WTC11 (cell line): ENCODE measurements at regions not wholly inside any gene's neighbourhood (a gene's known extent, or its start where the extent isn't known, plus 50 kb on each side); places are given as distances from the start of the nearest gene placed in this dataset.

Experiments used
- ATAC-seq: fragments of 200-7000 bp; cut with Tn5 transposase; 2 replicates; pipeline ENCODE4 v1.10.0; 2021; ENCODE audit warnings: mild to moderate bottlenecking, moderate library complexity
- CTCF ChIA-PET: fragments of 300-600 bp; sonication (Branson Sonifier 250); formaldehyde crosslinking; loops from one replicate; lab custom pipeline; 2021; ENCODE audit warnings: antibody characterized with exemption; lab: Charles Lee
- POLR2A ChIA-PET: fragments of 350-600 bp; sonication (Branson Sonifier 250); formaldehyde crosslinking; loops from one replicate; lab custom pipeline; 2021; ENCODE audit warnings: antibody characterized with exemption; lab: Charles Lee
- DNase-seq: peaks from one replicate; pipeline ENCODE4 v3.0.0; 2021; ENCODE audit warnings: low spot score
- H3K27ac Mint-ChIP-seq: 2 replicates; pipeline ENCODE4 v1.8.0; 2021; ENCODE audit warnings: mixed read lengths
- H3K27me3 Mint-ChIP-seq: 2 replicates; pipeline ENCODE4 v1.8.0; 2021; ENCODE audit warnings: low read depth, mild to moderate bottlenecking, moderate library complexity, mixed read lengths
- H3K36me3 Mint-ChIP-seq: 2 replicates; pipeline ENCODE4 v1.8.0; 2021; ENCODE audit warnings: mixed read lengths
- H3K4me1 Mint-ChIP-seq: 2 replicates; pipeline ENCODE4 v1.8.0; 2022; ENCODE audit warnings: mixed read lengths
- H3K4me3 Mint-ChIP-seq: 2 replicates; pipeline ENCODE4 v1.8.0; 2021; ENCODE audit warnings: mild to moderate bottlenecking, moderate library complexity, mixed read lengths
- H3K9me3 Mint-ChIP-seq: 2 replicates; pipeline ENCODE4 v1.8.0; 2021; ENCODE audit warnings: mixed read lengths
- CREM ChIP-seq: sonication (generic); formaldehyde crosslinking; IDR thresholded peaks from 2 replicates; pipeline ENCODE4 v1.8.1; 2022; ENCODE audit warnings: mild to moderate bottlenecking, missing genetic modification reagents, moderate library complexity
- ELF4 ChIP-seq: sonication (generic); formaldehyde crosslinking; IDR thresholded peaks from 2 replicates; pipeline ENCODE4 v1.8.1; 2022; ENCODE audit warnings: low read depth, mild to moderate bottlenecking, moderate library complexity, missing genetic modification reagents
- EMX1 ChIP-seq: fragments of 250-450 bp; sonication (Bioruptor Pico); IDR thresholded peaks from 2 replicates; pipeline ENCODE4 v1.8.0; 2021; ENCODE audit warnings: mild to moderate bottlenecking
- ETV6 ChIP-seq: sonication (generic); formaldehyde crosslinking; IDR thresholded peaks from 2 replicates; pipeline ENCODE4 v1.8.1; 2022; ENCODE audit warnings: mild to moderate bottlenecking, missing genetic modification reagents
- GABPB1 ChIP-seq: sonication (generic); formaldehyde crosslinking; IDR thresholded peaks from 2 replicates; pipeline ENCODE4 v1.8.1; 2023; ENCODE audit warnings: mild to moderate bottlenecking, missing genetic modification reagents
- IRF2 ChIP-seq: sonication (generic); formaldehyde crosslinking; IDR thresholded peaks from 2 replicates; pipeline ENCODE4 v1.8.0; 2022; ENCODE audit warnings: low read depth, missing genetic modification reagents, borderline replicate concordance
- MXD4 ChIP-seq: fragments of 250-450 bp; sonication (Bioruptor Pico); IDR thresholded peaks from 2 replicates; pipeline ENCODE4 v1.8.0; 2021; ENCODE audit warnings: mild to moderate bottlenecking, moderate library complexity, borderline replicate concordance
- SP1 ChIP-seq: sonication (generic); formaldehyde crosslinking; conservative IDR thresholded peaks from 2 replicates; pipeline ENCODE4 v1.8.1; 2022; ENCODE audit warnings: missing genetic modification reagents
- TEAD1 ChIP-seq: sonication (generic); formaldehyde crosslinking; IDR thresholded peaks from 2 replicates; pipeline ENCODE4 v1.8.0; 2022; ENCODE audit warnings: mild to moderate bottlenecking, missing genetic modification reagents
- ZNF396 ChIP-seq: fragments of 250-450 bp; sonication (Bioruptor Pico); IDR thresholded peaks from 2 replicates; pipeline ENCODE4 v1.8.0; 2021; ENCODE audit warnings: mild to moderate bottlenecking, moderate library complexity, borderline replicate concordance
- ZNF671 ChIP-seq: fragments of 250-450 bp; sonication (Bioruptor Pico); IDR thresholded peaks from 2 replicates; pipeline ENCODE4 v1.8.0; 2021; ENCODE audit warnings: mild to moderate bottlenecking
- TF ChIP-seq, protein P1 (sequence below): sonication (generic); formaldehyde crosslinking; IDR thresholded peaks from 2 replicates; pipeline ENCODE4 v1.8.1; 2023; ENCODE audit warnings: mild to moderate bottlenecking, missing genetic modification reagents
- TF ChIP-seq, protein P2 (sequence below): sonication (generic); formaldehyde crosslinking; IDR thresholded peaks from 2 replicates; pipeline ENCODE4 v1.8.0; 2022; ENCODE audit warnings: mild to moderate bottlenecking, missing genetic modification reagents
- TF ChIP-seq, protein P3 (sequence below): fragments of 250-450 bp; sonication (Bioruptor Pico); IDR thresholded peaks from 2 replicates; pipeline ENCODE4 v1.9.0; 2021; ENCODE audit warnings: mild to moderate bottlenecking, borderline replicate concordance
- TF ChIP-seq, protein P4 (sequence below): fragments of 250-450 bp; sonication (Bioruptor Pico); IDR thresholded peaks from 2 replicates; pipeline ENCODE4 v2.1.2; 2022; ENCODE audit warnings: mild to moderate bottlenecking, moderate library complexity
- TF ChIP-seq, protein P5 (sequence below): sonication (generic); formaldehyde crosslinking; IDR thresholded peaks from 2 replicates; pipeline ENCODE4 v1.8.0; 2022; ENCODE audit warnings: mild to moderate bottlenecking, missing genetic modification reagents
- TF ChIP-seq, protein P6 (sequence below): sonication (generic); formaldehyde crosslinking; conservative IDR thresholded peaks from 2 replicates; pipeline ENCODE4 v1.8.1; 2023; ENCODE audit warnings: mild to moderate bottlenecking, low read depth, missing genetic modification reagents, moderate library complexity
- TF ChIP-seq, protein P7 (sequence below): sonication (generic); formaldehyde crosslinking; IDR thresholded peaks from 2 replicates; pipeline ENCODE4 v1.8.0; 2023; ENCODE audit warnings: mild to moderate bottlenecking, missing genetic modification reagents
- TF ChIP-seq, protein P8 (sequence below): sonication (generic); formaldehyde crosslinking; IDR thresholded peaks from 2 replicates; pipeline ENCODE4 v1.8.1; 2022; ENCODE audit warnings: low read depth, missing genetic modification reagents, borderline replicate concordance

DNA sequence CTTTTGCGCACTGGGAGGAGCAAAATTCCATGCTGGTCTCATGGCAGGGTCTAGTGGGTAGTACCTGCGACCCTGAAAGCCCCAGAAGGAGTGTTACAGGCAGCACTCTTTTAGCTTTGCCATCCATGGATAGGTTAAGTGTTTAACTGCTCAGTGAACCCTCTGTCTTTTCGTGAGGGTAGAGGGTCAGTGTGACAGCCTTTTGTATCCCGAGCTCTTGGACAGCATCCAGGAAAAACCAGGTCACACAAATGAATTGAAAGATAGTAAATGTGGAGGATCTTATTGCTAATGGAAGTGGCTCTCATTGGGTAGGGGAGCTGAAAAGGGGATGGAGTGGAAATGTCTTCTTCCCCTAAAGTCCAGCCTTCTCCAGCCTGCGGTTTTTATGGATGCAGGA is 57.8 kb upstream of the CCDC112 start:
- H3K36me3 Mint-ChIP-seq, result peaks cover 9% of the 10 kb centered on the region
- CTCF ChIA-PET, result no interaction called here
- peaks cover 32% of the 10 kb centered on the region for H3K9me3 Mint-ChIP-seq
- H3K27me3 Mint-ChIP-seq, result no peaks in the 10 kb centered on the region
- DNase-seq, result no peak
- H3K27ac Mint-ChIP-seq, result no peak overlapping the region
- no peak overlapping the region for H3K4me3 Mint-ChIP-seq
- POLR2A ChIA-PET, result no interaction called here
- ATAC-seq, result no peak
- TF ChIP-seq, protein P1, sequence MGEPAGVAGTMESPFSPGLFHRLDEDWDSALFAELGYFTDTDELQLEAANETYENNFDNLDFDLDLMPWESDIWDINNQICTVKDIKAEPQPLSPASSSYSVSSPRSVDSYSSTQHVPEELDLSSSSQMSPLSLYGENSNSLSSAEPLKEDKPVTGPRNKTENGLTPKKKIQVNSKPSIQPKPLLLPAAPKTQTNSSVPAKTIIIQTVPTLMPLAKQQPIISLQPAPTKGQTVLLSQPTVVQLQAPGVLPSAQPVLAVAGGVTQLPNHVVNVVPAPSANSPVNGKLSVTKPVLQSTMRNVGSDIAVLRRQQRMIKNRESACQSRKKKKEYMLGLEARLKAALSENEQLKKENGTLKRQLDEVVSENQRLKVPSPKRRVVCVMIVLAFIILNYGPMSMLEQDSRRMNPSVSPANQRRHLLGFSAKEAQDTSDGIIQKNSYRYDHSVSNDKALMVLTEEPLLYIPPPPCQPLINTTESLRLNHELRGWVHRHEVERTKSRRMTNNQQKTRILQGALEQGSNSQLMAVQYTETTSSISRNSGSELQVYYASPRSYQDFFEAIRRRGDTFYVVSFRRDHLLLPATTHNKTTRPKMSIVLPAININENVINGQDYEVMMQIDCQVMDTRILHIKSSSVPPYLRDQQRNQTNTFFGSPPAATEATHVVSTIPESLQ (CRISPR knock-in tag), result no peak
- TF ChIP-seq ELF4 (CRISPR knock-in tag) (no peak), ZNF671 (CRISPR knock-in tag) (no peak), MXD4 (CRISPR knock-in tag) (no peak), ZNF396 (CRISPR knock-in tag) (no peak), IRF2 (CRISPR knock-in tag) (no peak), TEAD1 (CRISPR knock-in tag) (no peak), CREM (CRISPR knock-in tag) (no peak), ETV6 (no peak), EMX1 (CRISPR knock-in tag) (no peak), SP1 (CRISPR knock-in tag) (no peak), GABPB1 (no peak)
- TF ChIP-seq, protein P2, sequence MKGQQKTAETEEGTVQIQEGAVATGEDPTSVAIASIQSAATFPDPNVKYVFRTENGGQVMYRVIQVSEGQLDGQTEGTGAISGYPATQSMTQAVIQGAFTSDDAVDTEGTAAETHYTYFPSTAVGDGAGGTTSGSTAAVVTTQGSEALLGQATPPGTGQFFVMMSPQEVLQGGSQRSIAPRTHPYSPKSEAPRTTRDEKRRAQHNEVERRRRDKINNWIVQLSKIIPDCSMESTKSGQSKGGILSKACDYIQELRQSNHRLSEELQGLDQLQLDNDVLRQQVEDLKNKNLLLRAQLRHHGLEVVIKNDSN (CRISPR knock-in tag), result no peak
- TF ChIP-seq, protein P3, sequence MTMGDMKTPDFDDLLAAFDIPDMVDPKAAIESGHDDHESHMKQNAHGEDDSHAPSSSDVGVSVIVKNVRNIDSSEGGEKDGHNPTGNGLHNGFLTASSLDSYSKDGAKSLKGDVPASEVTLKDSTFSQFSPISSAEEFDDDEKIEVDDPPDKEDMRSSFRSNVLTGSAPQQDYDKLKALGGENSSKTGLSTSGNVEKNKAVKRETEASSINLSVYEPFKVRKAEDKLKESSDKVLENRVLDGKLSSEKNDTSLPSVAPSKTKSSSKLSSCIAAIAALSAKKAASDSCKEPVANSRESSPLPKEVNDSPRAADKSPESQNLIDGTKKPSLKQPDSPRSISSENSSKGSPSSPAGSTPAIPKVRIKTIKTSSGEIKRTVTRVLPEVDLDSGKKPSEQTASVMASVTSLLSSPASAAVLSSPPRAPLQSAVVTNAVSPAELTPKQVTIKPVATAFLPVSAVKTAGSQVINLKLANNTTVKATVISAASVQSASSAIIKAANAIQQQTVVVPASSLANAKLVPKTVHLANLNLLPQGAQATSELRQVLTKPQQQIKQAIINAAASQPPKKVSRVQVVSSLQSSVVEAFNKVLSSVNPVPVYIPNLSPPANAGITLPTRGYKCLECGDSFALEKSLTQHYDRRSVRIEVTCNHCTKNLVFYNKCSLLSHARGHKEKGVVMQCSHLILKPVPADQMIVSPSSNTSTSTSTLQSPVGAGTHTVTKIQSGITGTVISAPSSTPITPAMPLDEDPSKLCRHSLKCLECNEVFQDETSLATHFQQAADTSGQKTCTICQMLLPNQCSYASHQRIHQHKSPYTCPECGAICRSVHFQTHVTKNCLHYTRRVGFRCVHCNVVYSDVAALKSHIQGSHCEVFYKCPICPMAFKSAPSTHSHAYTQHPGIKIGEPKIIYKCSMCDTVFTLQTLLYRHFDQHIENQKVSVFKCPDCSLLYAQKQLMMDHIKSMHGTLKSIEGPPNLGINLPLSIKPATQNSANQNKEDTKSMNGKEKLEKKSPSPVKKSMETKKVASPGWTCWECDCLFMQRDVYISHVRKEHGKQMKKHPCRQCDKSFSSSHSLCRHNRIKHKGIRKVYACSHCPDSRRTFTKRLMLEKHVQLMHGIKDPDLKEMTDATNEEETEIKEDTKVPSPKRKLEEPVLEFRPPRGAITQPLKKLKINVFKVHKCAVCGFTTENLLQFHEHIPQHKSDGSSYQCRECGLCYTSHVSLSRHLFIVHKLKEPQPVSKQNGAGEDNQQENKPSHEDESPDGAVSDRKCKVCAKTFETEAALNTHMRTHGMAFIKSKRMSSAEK (CRISPR knock-in tag), result no peak
- TF ChIP-seq, protein P4, sequence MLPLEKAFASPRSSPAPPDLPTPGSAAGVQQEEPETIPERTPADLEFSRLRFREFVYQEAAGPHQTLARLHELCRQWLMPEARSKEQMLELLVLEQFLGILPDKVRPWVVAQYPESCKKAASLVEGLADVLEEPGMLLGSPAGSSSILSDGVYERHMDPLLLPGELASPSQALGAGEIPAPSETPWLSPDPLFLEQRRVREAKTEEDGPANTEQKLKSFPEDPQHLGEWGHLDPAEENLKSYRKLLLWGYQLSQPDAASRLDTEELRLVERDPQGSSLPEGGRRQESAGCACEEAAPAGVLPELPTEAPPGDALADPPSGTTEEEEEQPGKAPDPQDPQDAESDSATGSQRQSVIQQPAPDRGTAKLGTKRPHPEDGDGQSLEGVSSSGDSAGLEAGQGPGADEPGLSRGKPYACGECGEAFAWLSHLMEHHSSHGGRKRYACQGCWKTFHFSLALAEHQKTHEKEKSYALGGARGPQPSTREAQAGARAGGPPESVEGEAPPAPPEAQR, result no peak
- TF ChIP-seq, protein P5, sequence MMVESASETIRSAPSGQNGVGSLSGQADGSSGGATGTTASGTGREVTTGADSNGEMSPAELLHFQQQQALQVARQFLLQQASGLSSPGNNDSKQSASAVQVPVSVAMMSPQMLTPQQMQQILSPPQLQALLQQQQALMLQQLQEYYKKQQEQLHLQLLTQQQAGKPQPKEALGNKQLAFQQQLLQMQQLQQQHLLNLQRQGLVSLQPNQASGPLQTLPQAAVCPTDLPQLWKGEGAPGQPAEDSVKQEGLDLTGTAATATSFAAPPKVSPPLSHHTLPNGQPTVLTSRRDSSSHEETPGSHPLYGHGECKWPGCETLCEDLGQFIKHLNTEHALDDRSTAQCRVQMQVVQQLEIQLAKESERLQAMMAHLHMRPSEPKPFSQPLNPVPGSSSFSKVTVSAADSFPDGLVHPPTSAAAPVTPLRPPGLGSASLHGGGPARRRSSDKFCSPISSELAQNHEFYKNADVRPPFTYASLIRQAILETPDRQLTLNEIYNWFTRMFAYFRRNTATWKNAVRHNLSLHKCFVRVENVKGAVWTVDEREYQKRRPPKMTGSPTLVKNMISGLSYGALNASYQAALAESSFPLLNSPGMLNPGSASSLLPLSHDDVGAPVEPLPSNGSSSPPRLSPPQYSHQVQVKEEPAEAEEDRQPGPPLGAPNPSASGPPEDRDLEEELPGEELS (CRISPR knock-in tag), result no peak
- TF ChIP-seq, protein P6, sequence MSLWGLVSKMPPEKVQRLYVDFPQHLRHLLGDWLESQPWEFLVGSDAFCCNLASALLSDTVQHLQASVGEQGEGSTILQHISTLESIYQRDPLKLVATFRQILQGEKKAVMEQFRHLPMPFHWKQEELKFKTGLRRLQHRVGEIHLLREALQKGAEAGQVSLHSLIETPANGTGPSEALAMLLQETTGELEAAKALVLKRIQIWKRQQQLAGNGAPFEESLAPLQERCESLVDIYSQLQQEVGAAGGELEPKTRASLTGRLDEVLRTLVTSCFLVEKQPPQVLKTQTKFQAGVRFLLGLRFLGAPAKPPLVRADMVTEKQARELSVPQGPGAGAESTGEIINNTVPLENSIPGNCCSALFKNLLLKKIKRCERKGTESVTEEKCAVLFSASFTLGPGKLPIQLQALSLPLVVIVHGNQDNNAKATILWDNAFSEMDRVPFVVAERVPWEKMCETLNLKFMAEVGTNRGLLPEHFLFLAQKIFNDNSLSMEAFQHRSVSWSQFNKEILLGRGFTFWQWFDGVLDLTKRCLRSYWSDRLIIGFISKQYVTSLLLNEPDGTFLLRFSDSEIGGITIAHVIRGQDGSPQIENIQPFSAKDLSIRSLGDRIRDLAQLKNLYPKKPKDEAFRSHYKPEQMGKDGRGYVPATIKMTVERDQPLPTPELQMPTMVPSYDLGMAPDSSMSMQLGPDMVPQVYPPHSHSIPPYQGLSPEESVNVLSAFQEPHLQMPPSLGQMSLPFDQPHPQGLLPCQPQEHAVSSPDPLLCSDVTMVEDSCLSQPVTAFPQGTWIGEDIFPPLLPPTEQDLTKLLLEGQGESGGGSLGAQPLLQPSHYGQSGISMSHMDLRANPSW (CRISPR knock-in tag), result no peak
- TF ChIP-seq, protein P7, sequence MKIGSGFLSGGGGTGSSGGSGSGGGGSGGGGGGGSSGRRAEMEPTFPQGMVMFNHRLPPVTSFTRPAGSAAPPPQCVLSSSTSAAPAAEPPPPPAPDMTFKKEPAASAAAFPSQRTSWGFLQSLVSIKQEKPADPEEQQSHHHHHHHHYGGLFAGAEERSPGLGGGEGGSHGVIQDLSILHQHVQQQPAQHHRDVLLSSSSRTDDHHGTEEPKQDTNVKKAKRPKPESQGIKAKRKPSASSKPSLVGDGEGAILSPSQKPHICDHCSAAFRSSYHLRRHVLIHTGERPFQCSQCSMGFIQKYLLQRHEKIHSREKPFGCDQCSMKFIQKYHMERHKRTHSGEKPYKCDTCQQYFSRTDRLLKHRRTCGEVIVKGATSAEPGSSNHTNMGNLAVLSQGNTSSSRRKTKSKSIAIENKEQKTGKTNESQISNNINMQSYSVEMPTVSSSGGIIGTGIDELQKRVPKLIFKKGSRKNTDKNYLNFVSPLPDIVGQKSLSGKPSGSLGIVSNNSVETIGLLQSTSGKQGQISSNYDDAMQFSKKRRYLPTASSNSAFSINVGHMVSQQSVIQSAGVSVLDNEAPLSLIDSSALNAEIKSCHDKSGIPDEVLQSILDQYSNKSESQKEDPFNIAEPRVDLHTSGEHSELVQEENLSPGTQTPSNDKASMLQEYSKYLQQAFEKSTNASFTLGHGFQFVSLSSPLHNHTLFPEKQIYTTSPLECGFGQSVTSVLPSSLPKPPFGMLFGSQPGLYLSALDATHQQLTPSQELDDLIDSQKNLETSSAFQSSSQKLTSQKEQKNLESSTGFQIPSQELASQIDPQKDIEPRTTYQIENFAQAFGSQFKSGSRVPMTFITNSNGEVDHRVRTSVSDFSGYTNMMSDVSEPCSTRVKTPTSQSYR (CRISPR knock-in tag), result no peak
- TF ChIP-seq, protein P8, sequence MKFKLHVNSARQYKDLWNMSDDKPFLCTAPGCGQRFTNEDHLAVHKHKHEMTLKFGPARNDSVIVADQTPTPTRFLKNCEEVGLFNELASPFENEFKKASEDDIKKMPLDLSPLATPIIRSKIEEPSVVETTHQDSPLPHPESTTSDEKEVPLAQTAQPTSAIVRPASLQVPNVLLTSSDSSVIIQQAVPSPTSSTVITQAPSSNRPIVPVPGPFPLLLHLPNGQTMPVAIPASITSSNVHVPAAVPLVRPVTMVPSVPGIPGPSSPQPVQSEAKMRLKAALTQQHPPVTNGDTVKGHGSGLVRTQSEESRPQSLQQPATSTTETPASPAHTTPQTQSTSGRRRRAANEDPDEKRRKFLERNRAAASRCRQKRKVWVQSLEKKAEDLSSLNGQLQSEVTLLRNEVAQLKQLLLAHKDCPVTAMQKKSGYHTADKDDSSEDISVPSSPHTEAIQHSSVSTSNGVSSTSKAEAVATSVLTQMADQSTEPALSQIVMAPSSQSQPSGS, result no peak
- peaks cover 18% of the 10 kb centered on the region for H3K4me1 Mint-ChIP-seq
